HFFc6 (cell line): ENCODE measurements at regions not wholly inside any gene's neighbourhood (a gene's known extent, or its start where the extent isn't known, plus 50 kb on each side); places are given as distances from the start of the nearest gene placed in this dataset.
A peak's percentile ranks its signal among the peaks of the same experiment; 100 is the strongest.

Experiments used
- DNase-seq: peaks from one replicate; pipeline ENCODE4 v3.0.0-alpha.2; 2018
- H3K27ac Mint-ChIP-seq: 2 replicates; pipeline ENCODE4 v1.8.0; 2020; ENCODE audit warnings: mild to moderate bottlenecking, mixed read lengths
- H3K27me3 Mint-ChIP-seq: 2 replicates; pipeline ENCODE4 v1.8.0; 2021; ENCODE audit warnings: mild to moderate bottlenecking, moderate library complexity, mixed read lengths; ENCODE audit not compliant: insufficient read depth
- H3K36me3 Mint-ChIP-seq: 2 replicates; pipeline ENCODE4 v1.8.0; 2021; ENCODE audit warnings: low read depth, mixed read lengths
- H3K4me1 Mint-ChIP-seq: 2 replicates; pipeline ENCODE4 v1.8.0; 2020; ENCODE audit warnings: low read depth, mixed read lengths
- H3K4me3 Mint-ChIP-seq: 2 replicates; pipeline ENCODE4 v1.8.0; 2020; ENCODE audit warnings: mild to moderate bottlenecking, moderate library complexity, mixed read lengths
- H3K9me3 Mint-ChIP-seq: 2 replicates; pipeline ENCODE4 v1.8.0; 2020; ENCODE audit warnings: mild to moderate bottlenecking, mixed read lengths
- CTCF ChIP-seq: fragments of 200-600 bp; sonication (generic); IDR thresholded peaks from 2 replicates; pipeline ENCODE4 v1.5.0; 2021; ENCODE audit warnings: antibody characterized with exemption, mild to moderate bottlenecking

- no peaks in the 10 kb centered on the region for H3K9me3 Mint-ChIP-seq
- no peak for TF ChIP-seq CTCF
- peaks cover 53% of the 10 kb centered on the region for H3K4me1 Mint-ChIP-seq
- no peak overlapping the region for H3K4me3 Mint-ChIP-seq
- no peaks in the 10 kb centered on the region; the same call in 1 of the 2 replicates for H3K27me3 Mint-ChIP-seq
- H3K27ac Mint-ChIP-seq: no peak overlapping the region
- H3K36me3 Mint-ChIP-seq: no peaks in the 10 kb centered on the region
- DNase-seq: no peak
Measured at GRCh38 chr2:204472375-204472774, 72.9 kb upstream of the PARD3B start.

GRCh38 chr2:204473224-204473623 lies 72.1 kb upstream of the PARD3B start:
- Mint-ChIP-seq H3K36me3 (no peaks in the 10 kb centered on the region), H3K27me3 (no peaks in the 10 kb centered on the region), H3K4me3 (no peak overlapping the region), H3K9me3 (no peaks in the 10 kb centered on the region), H3K27ac (no peak overlapping the region), H3K4me1 (peaks cover 51% of the 10 kb centered on the region)
- no peak for TF ChIP-seq CTCF
- DNase-seq: no peak

DNA sequence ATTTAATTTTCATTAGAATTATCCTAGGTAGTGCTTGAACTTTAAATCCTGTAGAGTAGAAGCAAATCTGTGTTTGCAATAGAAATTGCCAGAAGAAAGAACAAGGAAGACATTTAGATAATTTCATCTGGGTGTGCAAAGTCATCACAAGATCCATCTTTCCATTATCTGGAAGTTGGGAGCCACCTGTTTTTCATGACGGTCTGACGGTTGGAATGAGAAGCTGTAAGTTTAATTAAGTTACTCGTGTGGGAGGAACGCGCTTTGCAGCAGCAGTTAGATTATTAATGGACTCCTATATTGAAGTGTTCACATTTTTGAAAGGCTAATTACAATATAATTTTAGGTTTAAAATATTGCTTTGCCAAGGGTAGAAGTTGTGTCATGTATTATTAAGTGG lies 69.9 kb upstream of the PARD3B start:
- H3K4me1 Mint-ChIP-seq: peaks cover 30% of the 10 kb centered on the region
- DNase-seq: no peak
- no peak for TF ChIP-seq CTCF
- no peaks in the 10 kb centered on the region for H3K36me3 Mint-ChIP-seq
- no peaks in the 10 kb centered on the region for H3K27me3 Mint-ChIP-seq
- no peak overlapping the region for H3K4me3 Mint-ChIP-seq
- no peaks in the 10 kb centered on the region for H3K9me3 Mint-ChIP-seq
- no peak overlapping the region for H3K27ac Mint-ChIP-seq

DNA sequence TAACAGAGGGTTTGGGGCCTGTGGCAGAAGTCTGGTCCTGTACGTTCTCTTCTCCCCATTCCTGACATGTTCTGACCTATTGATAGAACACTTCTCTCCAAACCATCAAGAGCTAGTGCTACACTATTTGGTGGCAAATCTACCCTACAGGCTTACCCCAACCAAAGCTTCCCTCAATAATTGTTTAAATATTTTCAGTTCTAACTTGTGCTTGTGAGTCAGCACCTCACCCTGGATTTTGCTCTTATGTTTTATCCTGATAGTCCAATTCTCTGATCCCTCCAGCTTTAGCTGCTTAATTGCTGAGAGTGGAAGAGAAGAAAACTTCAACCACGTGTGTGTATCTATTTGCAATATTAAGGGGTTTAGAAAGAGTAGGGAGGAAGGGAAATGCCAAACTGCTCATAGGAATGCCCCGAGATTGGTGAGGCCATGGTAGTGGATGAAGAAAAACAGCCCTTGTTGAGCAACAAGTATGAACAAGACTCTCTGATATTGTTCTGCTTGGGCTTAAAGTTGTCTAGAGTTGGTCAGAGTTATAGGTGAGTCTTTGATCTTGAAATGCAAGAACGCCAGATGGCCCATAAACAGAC lies 67.8 kb upstream of the PARD3B start:
- Mint-ChIP-seq H3K9me3 (no peaks in the 10 kb centered on the region), H3K27me3 (no peaks in the 10 kb centered on the region), H3K4me1 (peaks cover 24% of the 10 kb centered on the region), H3K27ac (peak overlapping the region; percentile 16; the same call in 1 of the 2 replicates), H3K4me3 (no peak overlapping the region), H3K36me3 (no peaks in the 10 kb centered on the region)
- DNase-seq: no peak
- no peak for TF ChIP-seq CTCF

- TF ChIP-seq CTCF: no peak
- Mint-ChIP-seq H3K4me1 (peaks cover 16% of the 10 kb centered on the region), H3K9me3 (no peaks in the 10 kb centered on the region), H3K27ac (no peak overlapping the region), H3K4me3 (no peak overlapping the region), H3K36me3 (no peaks in the 10 kb centered on the region), H3K27me3 (no peaks in the 10 kb centered on the region)
- DNase-seq: no peak
Measured at GRCh38 chr2:204479557-204479956, 65.7 kb upstream of the PARD3B start.

GRCh38 chr2:204480676-204481075 lies 64.6 kb upstream of the PARD3B start:
- Mint-ChIP-seq H3K27ac (no peak overlapping the region), H3K4me1 (peaks cover 16% of the 10 kb centered on the region), H3K36me3 (no peaks in the 10 kb centered on the region), H3K27me3 (no peaks in the 10 kb centered on the region), H3K4me3 (no peak overlapping the region), H3K9me3 (no peaks in the 10 kb centered on the region)
- no peak for DNase-seq
- no peak for TF ChIP-seq CTCF
